ENCODE measurements at regions not wholly inside any gene's neighbourhood (a gene's known extent, or its start where the extent isn't known, plus 50 kb on each side); places are given as distances from the start of the nearest gene placed in this dataset.

DNA sequence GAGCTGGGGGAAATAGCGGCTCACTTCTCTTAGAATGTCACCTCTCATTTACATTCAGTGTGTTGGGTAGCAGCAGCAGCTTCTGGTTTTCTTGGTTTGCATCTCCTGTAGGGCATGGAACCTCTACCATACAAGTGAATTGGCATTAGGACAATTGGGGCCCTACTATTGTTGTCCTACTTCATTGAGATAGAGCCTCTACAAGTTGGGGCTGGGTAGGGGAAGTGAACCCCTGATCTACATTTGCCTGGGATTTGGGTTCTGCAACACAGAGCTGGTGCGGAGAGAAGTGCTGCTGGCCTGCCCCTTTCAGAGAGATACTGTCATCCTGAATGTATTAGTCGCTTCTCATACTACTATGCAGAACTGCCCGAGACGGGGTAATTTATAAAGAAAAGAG is 391.6 kb upstream of the HS6ST1 start (continued):
- TF ChIP-seq, protein P1, sequence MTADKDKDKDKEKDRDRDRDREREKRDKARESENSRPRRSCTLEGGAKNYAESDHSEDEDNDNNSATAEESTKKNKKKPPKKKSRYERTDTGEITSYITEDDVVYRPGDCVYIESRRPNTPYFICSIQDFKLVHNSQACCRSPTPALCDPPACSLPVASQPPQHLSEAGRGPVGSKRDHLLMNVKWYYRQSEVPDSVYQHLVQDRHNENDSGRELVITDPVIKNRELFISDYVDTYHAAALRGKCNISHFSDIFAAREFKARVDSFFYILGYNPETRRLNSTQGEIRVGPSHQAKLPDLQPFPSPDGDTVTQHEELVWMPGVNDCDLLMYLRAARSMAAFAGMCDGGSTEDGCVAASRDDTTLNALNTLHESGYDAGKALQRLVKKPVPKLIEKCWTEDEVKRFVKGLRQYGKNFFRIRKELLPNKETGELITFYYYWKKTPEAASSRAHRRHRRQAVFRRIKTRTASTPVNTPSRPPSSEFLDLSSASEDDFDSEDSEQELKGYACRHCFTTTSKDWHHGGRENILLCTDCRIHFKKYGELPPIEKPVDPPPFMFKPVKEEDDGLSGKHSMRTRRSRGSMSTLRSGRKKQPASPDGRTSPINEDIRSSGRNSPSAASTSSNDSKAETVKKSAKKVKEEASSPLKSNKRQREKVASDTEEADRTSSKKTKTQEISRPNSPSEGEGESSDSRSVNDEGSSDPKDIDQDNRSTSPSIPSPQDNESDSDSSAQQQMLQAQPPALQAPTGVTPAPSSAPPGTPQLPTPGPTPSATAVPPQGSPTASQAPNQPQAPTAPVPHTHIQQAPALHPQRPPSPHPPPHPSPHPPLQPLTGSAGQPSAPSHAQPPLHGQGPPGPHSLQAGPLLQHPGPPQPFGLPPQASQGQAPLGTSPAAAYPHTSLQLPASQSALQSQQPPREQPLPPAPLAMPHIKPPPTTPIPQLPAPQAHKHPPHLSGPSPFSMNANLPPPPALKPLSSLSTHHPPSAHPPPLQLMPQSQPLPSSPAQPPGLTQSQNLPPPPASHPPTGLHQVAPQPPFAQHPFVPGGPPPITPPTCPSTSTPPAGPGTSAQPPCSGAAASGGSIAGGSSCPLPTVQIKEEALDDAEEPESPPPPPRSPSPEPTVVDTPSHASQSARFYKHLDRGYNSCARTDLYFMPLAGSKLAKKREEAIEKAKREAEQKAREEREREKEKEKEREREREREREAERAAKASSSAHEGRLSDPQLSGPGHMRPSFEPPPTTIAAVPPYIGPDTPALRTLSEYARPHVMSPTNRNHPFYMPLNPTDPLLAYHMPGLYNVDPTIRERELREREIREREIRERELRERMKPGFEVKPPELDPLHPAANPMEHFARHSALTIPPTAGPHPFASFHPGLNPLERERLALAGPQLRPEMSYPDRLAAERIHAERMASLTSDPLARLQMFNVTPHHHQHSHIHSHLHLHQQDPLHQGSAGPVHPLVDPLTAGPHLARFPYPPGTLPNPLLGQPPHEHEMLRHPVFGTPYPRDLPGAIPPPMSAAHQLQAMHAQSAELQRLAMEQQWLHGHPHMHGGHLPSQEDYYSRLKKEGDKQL (CRISPR knock-in tag; IDR thresholded peaks at IDR 0.05; ENCODE audit: borderline replicate concordance), result no peak

DNA sequence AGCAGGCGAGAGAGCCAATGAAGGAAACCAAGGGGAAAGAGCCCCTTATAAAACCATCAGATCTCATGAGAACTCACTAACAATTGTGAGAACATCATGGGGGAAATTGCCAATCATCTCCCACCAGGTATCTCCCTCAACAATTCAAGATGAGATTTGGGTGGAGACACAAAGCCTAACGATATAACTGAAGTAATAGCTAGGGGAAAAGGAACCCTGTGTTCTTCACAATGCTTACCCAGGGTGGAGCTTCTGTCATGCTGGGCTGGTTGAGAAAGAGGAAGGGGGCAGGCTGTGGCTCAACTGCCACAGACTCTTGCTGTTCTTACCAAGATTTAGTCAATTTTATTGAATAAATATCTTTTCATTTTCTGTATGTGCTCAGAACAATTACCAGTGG is 392.1 kb upstream of the HS6ST1 start:
- no peak overlapping the region for H3K9ac ChIP-seq (ENCODE audit: insufficient read depth in 1 of 2, low read depth in 2 of 2, low read length in 2 of 2)
- no peak overlapping the region for H3K27ac ChIP-seq (ENCODE audit: extremely low read depth, low read depth, low read length)
- no peaks in the 10 kb centered on the region for H3K4me1 ChIP-seq (replicated peaks in 1 of 2; ENCODE audit: control insufficient read depth in 2 of 2, insufficient read depth in 2 of 2, low read length in 2 of 2)
- DNase-seq (ENCODE audit: extremely low read depth in 1 of 4, low spot score in 3 of 4) (no peak), ATAC-seq (no peak), FAIRE-seq (no peak)
- H3K9me3 ChIP-seq (replicated peaks; ENCODE audit: control insufficient read depth, insufficient read depth, low read depth, low read length), result no peaks in the 10 kb centered on the region
- no peak overlapping the region for H3K4me3 ChIP-seq
- POLR2A ChIA-PET, result no interaction called here
- no peaks in the 10 kb centered on the region for H3K79me2 ChIP-seq (ENCODE audit: control insufficient read depth, insufficient read depth, low read length)
- H4K20me1 ChIP-seq (replicated peaks; ENCODE audit: control insufficient read depth, insufficient read depth, low read length), result no peaks in the 10 kb centered on the region
- no peak overlapping the region for H2AFZ ChIP-seq (ENCODE audit: low read depth, low read length)
- in situ Hi-C loops (cut with MboI), result no loop called here
- intact Hi-C loops (cut with micrococcal nuclease), result no loop called here
- no peaks in the 10 kb centered on the region for H3K36me3 ChIP-seq (ENCODE audit: control insufficient read depth, insufficient read depth, low read length)
- no TSS peak for BruUV-seq (replicated peaks)
- TF ChIP-seq IRF1 (CRISPR knock-in tag; IDR thresholded peaks at IDR 0.05; ENCODE audit: borderline replicate concordance), result no peak
- no peak for TF ChIP-seq TSHZ1 (CRISPR knock-in tag; IDR thresholded peaks at IDR 0.05)
- no peak for TF ChIP-seq ZKSCAN1 (IDR thresholded peaks at IDR 0.05; ENCODE audit: low read depth, low read length)
- no peak for TF ChIP-seq MEIS2 (IDR thresholded peaks at IDR 0.05; ENCODE audit: partially characterized antibody)
- no peak for TF ChIP-seq GABPA (tag; conservative IDR thresholded peaks at IDR 0.05; ENCODE audit: low read depth)
- TF ChIP-seq, protein P2, sequence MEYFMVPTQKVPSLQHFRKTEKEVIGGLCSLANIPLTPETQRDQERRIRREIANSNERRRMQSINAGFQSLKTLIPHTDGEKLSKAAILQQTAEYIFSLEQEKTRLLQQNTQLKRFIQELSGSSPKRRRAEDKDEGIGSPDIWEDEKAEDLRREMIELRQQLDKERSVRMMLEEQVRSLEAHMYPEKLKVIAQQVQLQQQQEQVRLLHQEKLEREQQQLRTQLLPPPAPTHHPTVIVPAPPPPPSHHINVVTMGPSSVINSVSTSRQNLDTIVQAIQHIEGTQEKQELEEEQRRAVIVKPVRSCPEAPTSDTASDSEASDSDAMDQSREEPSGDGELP (CRISPR knock-in tag; IDR thresholded peaks at IDR 0.05; ENCODE audit: borderline replicate concordance), result no peak
- H3K27me3 ChIP-seq (ENCODE audit: control insufficient read depth in 2 of 2, insufficient read depth in 2 of 2, low read length in 2 of 2), result no peaks in the 10 kb centered on the region
- H3K4me2 ChIP-seq (ENCODE audit: insufficient read depth, low read length), result no peak overlapping the region
- H3K9me1 ChIP-seq (ENCODE audit: control insufficient read depth, insufficient read depth, low read length), result no peaks in the 10 kb centered on the region
- CTCF ChIA-PET (ENCODE audit: low intra/inter-chr PET ratio), result no interaction called here
- WGBS (ENCODE audit: insufficient coverage, low coverage, missing lambda C conversion rate), result 0% methylated on average over 2 of the region's 2 CpGs
